GM21367 (cell line): ENCODE measurements at regions not wholly inside any gene's neighbourhood (a gene's known extent, or its start where the extent isn't known, plus 50 kb on each side); places are given as distances from the start of the nearest gene placed in this dataset.
"Not testable (repeated sequence)": the region's sequence is repeated elsewhere in the genome, so short reads cannot be mapped to it uniquely, and the experiment has no call there.

Experiments used
- ATAC-seq: cut with Tn5 transposase; IDR thresholded peaks from one replicate; pipeline ENCODE4 v1.9.1; 2021; ENCODE audit not compliant: unreplicated experiment

DNA sequence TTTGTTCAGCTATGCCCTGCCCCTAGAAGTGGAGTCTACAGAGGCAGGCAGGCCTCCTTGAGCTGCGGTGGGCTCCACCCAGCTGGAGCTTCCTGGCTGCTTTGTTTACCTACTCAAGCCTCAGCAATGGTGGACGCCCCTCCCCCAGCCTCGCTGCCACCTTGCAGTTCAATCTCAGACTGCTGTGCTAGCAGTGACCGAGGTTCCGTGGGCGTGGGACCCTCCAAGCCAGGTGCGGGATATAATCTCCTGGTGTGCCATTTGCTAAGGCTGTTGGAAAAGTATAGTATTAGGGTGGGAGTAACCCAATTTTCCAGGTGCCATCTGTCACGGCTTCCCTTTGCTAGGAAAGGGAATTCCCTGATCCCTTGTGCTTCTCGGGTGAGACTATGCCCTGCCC is 770.2 kb upstream of the VRK2 start:
- not testable (repeated sequence) for ATAC-seq

DNA sequence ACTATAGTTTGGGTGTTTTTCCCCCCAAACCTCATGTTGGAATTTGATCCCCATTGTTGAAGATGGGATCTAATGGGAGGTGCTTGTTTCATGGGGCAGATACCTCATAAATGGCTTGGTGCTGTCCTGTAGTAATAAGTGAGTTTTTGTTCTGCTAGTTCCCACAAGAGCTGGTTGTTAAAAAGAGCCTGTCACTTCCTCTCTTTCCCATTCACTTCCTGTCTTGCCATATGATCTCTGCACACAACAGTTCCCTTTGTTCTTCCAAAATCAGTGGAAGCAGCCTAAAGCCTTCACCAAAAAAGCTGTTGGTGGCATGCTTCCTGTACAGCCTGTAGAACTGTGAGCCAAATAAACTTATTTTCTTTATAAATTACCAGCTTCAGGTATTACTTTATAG is 768.2 kb upstream of the VRK2 start:
- no peak for ATAC-seq

DNA sequence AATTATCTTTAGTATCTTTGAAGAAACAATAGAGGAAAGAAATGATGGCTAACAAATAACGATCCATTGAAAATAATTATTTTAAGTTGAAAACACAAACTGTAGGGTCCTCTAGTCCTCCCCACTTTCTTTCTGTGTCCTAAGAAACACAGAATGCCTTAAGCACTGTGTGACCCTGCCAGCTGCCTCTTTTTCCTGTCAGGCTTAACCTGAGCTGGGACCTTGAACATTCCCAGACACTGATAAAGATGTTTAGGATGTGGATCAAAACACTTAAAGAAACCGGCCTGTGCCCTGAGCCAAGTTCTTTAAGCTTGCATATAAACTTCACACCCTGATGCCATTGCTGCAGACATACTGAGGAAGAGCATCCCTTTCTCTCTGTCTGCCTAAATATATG is 755.4 kb upstream of the VRK2 start:
- ATAC-seq = no peak

DNA sequence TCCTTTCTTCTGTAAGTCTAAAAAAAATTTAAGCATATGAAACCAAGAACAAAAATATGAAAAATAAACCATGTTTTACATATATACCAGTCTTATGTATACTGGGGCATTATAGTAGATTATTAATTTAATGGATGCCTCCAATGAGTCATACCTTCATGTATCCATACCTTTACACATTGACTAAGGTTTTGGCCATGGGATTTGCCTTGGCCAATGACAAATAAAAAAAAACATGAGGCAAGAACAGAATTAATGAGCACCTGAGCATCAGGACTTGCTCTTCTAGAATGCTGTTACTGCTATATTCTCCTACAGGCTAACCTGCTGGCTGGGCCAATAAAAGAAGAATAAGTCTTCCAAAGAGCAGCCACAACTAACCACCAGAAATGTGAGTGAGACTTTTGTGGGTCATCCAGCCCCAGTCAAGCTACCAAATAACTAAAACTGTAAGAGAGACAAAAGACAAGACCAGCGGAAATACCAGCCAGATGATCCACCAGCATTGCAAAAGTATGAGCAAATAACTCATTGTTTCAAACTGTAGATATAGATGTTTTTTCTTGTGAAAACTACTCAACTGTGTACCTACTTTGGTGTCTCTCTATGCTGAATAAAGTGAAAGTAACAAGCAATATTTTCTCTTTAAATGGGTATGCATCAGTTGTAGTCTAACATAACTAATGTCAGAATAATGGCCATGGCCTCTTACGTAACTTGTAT is 749.6 kb upstream of the VRK2 start:
- ATAC-seq = no peak

DNA sequence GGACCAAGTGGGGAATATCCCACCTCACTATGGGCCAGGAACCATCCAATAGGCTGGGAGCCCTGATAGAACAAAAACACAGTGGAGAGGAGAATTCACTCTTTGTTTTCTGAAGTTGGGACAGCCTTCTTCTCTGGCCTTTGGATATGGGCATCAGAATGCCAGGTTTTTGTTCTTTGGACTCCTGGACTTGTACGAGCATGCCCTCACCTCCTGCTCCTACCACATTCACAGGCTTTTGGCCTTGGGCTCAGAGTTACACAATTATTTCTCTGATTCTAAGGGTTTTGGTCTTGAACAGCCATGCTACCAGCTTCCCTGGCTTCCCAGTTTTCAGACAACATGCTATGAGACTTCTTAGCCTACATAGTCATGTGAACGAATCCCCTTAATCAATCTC is 732.9 kb upstream of the VRK2 start:
- no peak for ATAC-seq

DNA sequence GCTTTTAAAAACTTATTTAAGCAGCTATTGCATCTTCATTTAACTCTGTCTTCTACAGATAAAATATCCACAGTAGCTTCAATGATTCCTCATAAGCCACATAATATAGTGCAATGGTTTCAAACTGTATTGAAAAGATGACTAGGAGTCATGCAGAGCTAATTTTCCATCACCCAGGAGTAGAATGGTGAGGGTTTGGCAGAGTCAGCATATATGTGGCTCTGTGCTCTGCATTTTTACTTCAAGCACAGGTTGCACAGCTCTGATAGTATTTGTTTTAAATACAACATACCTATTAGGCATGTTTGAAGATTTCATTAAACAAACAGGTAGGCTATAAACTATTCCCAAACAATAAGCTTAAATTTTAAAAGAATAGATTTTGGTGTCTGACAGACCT is 731.9 kb upstream of the VRK2 start:
- no peak for ATAC-seq

DNA sequence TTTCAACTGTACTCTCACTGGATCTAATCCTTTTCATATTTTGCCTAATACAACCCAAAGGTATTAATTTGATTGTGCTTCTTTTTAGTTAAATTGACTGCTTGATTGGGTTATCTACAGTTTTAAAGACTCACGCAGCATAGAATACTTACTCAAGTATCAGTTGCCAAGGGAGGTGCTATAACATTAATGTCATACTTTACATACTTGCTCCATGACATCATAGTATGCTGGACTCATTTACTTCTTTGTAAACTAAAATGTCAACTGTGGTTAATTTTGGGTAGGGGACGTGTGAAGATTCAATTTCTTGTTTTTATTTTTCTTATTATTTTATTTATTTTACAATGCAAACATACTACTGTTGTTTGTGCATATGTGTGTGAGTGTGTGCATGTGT is 716.2 kb upstream of the VRK2 start:
- ATAC-seq = no peak

DNA sequence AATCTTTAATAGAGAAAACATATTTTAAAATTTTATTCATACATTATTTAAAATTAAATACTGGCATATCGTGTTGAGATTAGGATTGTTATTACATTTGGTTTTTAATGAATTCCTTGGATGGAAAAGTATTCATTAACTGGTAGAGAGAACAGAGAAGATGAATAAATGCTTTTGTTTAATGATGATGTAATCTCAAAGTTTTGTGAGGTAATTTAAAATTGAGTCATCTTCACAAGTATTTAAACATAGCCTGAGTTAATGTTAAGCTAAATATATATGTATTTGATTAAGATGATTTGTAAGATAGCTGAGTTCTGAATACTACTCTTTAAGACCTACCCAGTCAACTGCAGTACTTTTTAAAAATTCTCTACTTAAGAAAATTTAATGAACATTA is 713.4 kb upstream of the VRK2 start:
- ATAC-seq = no peak

DNA sequence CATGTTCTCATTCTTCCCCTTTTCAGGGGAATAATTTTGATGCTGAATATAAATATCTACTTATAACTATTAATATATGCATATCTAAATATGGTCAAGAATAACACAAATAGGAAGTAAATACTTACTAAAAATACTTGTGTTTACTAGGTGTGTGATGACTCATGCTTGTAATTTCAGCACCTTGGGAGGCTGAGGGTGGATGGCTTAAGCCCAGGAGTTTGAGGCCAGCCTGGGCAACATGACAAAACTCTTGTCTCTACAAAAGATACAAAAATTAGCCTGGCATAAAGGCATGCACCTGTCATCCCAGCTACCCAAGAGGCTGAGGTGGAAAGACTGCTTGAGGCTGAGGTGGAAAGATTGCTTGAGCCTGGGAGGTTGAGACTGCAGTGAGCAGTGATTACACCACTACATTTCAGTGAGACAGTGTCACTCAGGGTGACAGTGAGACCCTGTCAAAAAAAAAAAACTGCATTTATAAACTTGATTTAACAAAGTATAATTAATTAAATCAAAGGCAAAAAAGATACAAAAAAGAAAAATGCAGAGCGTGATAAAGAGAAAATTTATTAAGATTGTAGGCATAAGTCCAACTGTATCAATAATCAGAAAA is 703.1 kb upstream of the VRK2 start:
- ATAC-seq = no peak

DNA sequence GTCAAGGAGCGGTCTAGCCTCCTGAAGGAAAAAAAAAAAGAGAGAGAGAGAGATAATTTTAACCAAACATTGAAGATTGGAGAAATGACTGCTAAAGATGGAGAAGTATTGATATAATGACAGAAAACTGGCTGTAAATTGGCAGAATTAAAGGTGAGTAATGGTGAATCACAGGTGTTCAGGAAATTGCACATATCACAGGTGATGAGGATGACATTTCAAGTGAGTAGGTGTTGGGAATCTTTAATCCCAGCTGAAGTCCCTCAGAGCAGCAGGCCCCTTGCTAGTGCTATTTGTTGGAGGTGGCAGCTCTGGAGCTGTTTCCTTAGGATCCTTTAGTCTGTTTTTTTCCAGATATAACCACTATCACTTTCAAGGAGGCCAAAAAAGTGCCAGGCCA is 678.4 kb upstream of the VRK2 start:
- no peak for ATAC-seq

DNA sequence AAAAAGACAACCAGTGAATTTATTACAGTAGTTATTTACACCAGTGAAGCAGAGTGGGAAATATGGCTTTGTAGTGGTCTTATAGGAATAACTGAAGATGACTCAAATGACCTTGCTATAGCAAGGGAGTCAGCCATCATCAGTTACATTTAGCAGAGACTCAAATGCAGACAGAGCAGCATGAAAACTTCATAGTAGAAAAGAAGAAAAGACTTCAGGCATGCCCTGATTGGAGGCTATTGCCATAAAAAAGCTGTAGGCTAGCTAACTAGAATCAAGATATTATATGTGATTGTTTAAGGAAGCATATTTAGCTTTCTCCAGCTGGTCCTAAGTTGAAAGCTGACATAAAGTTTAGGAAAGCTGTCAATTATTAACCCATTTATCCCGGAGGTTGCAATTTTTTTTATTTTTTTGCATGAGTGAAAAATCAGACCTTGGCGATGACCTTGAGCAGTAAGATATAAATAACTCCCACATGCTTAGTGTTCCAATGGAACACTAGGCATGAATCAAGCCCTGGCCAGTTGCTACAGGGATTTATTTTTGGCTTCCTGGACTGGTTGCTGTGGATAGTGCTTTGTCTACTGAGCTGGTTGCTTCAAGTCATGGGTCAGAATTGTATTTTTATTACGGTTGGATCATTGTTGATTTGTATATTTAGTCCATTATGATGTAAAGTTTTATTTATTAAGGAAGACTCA is 675.6 kb upstream of the VRK2 start:
- no peak for ATAC-seq

DNA sequence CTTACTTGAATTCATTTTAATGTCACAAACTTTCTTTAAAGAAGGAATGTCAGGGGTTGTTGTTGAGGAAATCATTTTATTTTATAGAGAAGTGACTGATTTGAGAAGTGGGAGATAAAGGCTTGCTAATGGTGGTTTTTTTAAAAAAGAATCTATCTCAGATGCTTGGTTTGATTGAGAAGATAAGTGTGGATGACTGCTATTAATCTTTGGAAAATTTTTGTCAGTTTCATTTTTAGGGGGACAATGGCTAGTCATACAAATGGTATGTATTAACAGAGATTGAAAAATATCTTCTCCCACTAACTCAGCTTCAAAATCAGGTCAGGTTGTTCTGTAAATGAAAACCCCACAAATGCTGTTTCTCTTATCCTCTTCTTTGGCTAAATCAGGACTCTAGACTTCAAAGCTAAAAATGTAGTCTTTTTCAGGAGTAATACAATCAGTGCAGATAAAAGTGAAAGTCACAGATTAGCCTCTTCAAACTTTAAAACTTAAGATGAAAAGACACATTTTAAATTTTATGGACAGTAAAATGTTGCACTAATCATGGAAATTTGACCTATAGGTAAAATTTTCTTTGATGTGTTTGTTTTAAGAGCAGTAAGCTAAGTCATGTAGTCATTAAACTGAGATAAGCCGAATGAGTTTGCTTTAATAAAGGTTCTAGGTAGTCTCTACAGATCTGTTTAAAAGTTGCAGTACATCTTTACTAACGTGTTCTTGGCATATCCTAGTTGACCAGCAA is 674.2 kb upstream of the VRK2 start:
- ATAC-seq = no peak

DNA sequence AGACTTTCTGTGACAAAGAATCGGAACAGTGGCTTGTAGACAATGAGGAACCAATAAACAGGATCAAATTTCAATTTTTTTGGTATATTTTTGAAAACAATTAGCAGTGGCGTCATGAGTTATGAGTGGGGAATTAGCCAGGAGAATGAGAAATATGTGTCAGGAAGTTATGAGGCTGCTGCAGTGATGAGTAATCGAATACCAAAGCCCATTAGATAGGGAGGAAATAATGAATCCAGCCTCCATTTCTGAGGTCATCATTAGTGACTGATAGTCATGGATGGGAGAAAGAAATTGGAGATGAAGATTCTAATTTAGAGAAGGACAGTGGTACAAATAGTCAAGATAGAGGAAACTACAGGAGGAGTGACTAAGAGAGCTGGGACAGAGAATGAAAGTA is 673.1 kb upstream of the VRK2 start:
- no peak for ATAC-seq

DNA sequence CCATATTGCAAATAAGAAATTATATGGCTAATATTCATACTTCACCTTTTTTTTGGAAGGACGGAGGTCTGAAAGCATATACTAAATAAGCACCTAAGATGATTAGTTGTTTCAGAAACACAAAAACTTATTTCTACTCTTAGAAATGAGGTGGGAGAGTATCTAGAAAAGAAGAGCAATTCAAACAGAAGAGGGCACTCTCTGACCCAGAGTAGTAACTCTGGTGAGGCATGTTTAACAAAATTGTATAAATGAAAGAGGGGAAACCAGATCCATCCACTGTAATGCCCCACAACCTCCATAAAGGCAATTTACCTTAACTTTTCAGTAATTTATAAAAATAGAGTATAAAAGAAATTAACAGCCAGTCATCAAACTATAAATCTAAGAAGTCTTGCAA is 669.6 kb upstream of the VRK2 start:
- ATAC-seq = no peak

DNA sequence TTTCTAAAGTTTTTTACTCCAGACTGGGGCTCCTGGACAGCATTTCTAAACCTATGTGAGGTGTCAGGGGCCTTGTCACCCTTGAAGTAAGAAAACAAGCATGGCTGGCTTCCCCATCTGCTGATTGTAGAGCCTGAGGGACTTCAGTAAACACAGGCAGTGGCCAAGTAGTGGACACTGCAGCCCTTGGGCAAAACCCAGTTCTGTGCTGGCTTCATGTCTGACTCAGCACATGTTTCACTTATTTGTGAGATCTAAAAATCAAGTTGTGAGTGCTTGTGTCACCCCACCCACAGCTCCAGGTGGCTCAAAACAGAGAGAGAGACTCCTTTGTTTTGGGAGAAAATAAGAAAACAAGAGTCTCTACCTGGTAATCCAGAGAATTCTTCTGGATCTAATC is 660.3 kb upstream of the VRK2 start:
- no peak for ATAC-seq

DNA sequence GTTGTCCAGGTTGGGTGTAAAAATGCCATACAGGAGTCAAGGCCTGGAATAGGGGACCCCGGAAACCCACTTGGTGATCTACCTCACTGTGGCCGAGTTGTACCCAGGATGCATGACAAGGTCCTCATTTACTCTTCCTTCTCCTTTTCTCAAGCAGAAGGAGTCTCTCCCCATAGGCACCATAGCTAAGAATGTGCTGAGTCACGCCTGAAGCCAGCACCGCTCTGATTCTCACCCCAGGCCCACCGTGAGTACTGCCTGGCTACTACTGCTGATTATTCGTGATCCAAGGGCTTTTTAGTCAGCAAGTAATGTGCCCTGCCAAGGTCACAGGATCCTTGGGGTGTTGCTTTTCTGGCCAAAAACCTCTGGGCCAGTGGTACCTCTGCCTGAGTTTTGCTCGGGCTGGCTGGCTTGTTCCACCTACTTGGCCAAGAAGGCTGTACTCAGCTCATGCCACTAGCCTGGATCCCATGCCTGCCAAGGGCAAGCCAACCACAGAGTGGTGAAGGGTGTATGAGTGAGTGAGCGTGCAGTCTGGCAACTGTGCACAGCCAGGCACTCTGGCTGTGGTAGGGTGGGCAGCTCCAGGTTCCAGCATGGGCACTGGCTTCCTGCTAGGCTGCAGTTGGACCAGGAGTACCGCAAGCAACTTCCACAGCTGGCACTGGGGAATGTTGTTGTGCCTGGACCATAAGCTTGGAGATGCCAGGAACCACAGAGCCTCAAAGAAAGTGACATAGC is 650.1 kb upstream of the VRK2 start:
- ATAC-seq = no peak

DNA sequence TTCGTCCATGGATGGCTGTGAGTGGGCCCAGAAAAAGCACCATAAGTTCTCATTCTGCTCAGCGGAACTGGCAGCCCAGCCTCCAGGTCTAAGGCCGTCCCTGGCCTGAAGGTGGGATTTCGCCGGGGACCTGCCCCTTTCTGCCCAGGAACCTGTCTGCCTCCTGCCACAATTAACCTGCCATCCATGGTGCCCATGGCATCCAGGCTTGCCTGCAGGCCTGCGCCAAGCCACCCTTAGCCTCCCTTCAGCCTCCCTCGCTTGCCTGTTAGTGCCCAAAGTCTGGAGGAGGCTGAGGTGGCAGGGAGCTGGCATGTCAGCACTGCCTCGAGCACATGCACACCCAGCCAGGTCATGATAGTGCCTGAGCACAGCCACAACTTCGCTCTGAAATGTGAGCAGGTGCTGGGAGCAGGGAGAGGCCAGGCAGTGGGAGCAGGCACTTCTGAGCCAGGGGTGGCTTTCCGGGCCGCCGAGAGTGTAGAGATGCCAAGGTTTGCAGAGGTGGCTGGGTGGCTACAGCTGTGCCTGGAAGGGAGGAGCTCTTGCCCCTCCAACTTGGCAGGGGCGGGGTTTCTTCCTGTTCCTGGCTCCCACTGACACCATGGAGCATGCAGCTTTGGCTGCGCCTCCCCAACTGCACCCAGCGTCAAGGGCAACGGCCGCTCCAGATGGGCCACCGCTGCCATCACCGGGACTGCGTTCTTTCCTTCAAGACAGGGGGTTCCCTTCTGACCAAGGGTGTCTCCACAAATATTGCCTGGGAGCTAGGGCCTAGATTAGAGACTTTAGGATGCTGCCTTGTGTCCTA is 648.9 kb upstream of the VRK2 start:
- ATAC-seq = no peak

DNA sequence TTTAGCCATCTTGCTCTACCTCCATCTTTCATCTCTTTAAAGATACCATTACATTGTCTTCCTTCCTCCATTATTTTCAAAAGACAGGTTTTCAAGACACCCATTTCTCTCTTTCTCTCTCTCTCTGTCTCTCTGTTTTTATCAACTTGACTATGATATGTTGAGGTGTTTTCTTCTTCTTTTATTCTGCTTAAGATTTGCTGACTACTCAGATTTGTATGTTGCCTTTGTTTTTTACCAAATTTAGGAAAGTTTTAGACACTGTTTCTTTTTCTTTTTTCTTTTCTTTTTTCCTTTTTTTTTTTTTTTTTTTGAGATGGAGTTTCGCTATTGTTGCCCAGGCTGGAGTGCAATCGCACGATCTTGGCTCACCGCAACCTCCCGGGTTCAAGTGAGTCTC is 647.5 kb upstream of the VRK2 start:
- ATAC-seq = no peak

DNA sequence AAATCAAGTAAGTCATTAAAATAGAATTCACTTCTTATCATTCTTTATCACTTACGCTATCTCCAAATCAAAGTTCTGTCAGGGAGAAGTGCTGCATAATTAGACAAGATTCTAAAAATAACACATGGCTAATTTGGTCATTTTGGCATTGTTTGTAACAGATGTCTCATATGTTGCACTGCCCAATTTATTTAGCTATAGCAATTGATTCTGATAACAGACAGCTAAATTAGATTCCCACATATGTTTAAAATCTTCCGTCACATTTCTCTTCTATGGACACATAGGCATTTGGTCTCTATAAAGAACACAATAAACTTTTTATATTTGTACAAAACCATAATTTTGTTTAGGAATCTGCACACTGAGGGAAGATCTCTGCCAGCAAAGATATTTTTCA is 644.5 kb upstream of the VRK2 start:
- no peak for ATAC-seq

DNA sequence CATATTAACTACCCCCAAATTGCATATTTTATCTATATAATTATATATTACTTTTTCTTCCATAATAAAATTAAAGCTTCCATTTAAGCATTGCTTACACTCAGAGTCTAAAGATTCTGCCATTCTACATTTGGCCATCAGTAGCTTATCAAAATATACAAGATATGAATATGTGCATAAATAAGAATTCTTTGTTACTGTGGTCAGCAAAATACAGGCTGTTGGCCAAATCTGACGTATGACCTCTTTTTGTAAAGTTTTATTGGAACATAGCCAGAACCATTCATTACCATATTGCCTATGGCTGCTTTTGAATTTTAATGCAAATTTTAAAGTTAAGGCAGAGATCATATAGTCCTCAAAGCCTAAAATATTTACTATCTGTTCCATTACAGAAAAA is 643.9 kb upstream of the VRK2 start:
- ATAC-seq = no peak
